Upper lobe of right lung (tissue), 1 donor: ENCODE measurements at regions not wholly inside any gene's neighbourhood (a gene's known extent, or its start where the extent isn't known, plus 50 kb on each side); places are given as distances from the start of the nearest gene placed in this dataset.

Experiments
- ATAC-seq: fragments of 200-7000 bp; cut with Tn5 transposase; one replicate; pipeline ENCODE4 v1.9.1; 2020; ENCODE audit warnings: mild to moderate bottlenecking, moderate library complexity
- DNase-seq: peaks from one replicate; pipeline ENCODE4 v3.0.0-alpha.2; 2020
- H3K27ac ChIP-seq: fragments of 200-600 bp; one replicate; pipeline ENCODE4 v1.8.0; 2022
- H3K27me3 ChIP-seq: fragments of 200-600 bp; one replicate; pipeline ENCODE4 v1.8.0; 2022; ENCODE audit warnings: mild to moderate bottlenecking
- H3K36me3 ChIP-seq: fragments of 200-600 bp; one replicate; pipeline ENCODE4 v1.8.0; 2022
- H3K4me1 ChIP-seq: fragments of 200-600 bp; one replicate; pipeline ENCODE4 v1.8.0; 2022
- H3K4me3 ChIP-seq: fragments of 200-600 bp; one replicate; pipeline ENCODE4 v1.8.0; 2022; ENCODE audit warnings: mild to moderate bottlenecking
- H3K9me3 ChIP-seq: fragments of 200-600 bp; one replicate; pipeline ENCODE4 v1.8.0; 2022
- intact Hi-C: fragments of 100-400 bp; cut with DNase I; formaldehyde crosslinking; loops from one replicate; pipeline ENCODE4 v1.11.0; 2022
- TF ChIP-seq, protein P1 (sequence below): fragments of 200-600 bp; IDR thresholded peaks from one replicate; pipeline ENCODE4 v1.8.0; 2022; ENCODE audit warnings: antibody characterized with exemption
- donor health status: DM: no; HTN: yes; CAD: no; lungs with severe emphysema.

DNA sequence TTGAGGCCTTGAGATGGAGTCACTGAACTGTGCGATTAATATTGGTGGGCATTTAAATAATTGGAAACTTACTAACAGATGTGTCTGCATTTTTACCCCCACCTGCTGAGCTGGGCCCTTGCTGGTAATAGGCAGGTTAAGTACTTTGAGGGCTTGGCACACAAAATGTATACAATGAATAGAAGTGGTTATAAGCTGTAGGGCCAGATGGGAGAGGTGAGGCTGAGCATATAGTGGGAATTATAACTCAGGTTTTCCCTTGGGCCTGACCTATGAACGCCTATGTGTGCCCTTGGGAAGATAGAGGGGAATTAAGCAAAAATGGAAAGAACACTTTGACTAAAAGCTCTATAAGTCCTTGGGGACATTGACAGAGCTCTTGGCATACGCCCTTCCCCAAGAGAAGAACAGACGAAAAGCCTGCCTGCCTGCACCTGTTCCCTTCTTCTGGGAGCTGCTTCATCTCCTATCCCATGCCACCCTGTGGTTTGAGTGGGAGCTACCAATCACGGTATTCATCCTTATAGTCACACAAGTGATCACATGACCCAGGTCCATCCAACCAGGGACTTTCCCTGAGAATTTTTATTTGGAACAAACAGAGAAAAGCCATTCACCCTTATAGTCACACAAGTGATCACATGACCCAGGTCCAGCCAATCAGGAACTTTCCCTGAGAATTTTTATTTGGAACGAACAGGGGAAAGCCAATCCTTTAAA, 260.7 kb upstream of the CSF3R start:
- no peak for DNase-seq
- peaks cover 6% of the 10 kb centered on the region for H3K27me3 ChIP-seq
- TF ChIP-seq, protein P1, sequence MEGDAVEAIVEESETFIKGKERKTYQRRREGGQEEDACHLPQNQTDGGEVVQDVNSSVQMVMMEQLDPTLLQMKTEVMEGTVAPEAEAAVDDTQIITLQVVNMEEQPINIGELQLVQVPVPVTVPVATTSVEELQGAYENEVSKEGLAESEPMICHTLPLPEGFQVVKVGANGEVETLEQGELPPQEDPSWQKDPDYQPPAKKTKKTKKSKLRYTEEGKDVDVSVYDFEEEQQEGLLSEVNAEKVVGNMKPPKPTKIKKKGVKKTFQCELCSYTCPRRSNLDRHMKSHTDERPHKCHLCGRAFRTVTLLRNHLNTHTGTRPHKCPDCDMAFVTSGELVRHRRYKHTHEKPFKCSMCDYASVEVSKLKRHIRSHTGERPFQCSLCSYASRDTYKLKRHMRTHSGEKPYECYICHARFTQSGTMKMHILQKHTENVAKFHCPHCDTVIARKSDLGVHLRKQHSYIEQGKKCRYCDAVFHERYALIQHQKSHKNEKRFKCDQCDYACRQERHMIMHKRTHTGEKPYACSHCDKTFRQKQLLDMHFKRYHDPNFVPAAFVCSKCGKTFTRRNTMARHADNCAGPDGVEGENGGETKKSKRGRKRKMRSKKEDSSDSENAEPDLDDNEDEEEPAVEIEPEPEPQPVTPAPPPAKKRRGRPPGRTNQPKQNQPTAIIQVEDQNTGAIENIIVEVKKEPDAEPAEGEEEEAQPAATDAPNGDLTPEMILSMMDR = no peak
- H3K4me3 ChIP-seq = no peak overlapping the region
- H3K36me3 ChIP-seq = no peaks in the 10 kb centered on the region
- H3K27ac ChIP-seq = no peak overlapping the region
- H3K4me1 ChIP-seq = no peaks in the 10 kb centered on the region
- no peaks in the 10 kb centered on the region for H3K9me3 ChIP-seq
- ATAC-seq = no peak
- intact Hi-C loops = no loop called here

GRCh38 chr1:36741066-36741465, 258.4 kb upstream of the CSF3R start:
- DNase-seq = no peak
- no peaks in the 10 kb centered on the region for H3K4me1 ChIP-seq
- no peaks in the 10 kb centered on the region for H3K9me3 ChIP-seq
- TF ChIP-seq, protein P1 = no peak
- H3K27me3 ChIP-seq = peaks cover 19% of the 10 kb centered on the region
- no peak overlapping the region for H3K4me3 ChIP-seq
- H3K27ac ChIP-seq = no peak overlapping the region
- intact Hi-C loops = no loop called here
- ATAC-seq = no peak
- H3K36me3 ChIP-seq = no peaks in the 10 kb centered on the region

DNA sequence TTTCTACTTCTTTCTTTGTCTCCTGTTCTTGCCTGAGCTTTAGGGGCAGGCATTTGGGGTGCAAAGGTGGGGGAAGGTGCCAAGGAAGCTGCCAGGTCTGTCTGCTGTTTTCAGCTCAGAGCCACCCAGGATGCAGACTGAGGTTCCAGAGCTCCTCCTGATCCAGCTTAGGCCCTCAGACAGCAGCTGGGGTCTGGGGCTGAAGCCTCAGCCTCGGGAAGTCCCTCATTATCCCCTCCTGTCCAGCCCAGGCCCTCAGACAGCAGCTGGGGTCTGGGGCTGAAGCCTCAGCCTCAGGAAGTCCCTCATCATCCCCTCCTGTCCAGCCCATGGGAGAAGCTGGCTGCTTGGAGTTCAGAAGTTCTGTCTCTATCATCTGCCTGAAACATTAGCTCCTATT, 257.7 kb upstream of the CSF3R start:
- Histone ChIP-seq H3K4me3 (no peak overlapping the region), H3K4me1 (no peaks in the 10 kb centered on the region), H3K27ac (no peak overlapping the region), H3K9me3 (no peaks in the 10 kb centered on the region), H3K36me3 (no peaks in the 10 kb centered on the region), H3K27me3 (peaks cover 19% of the 10 kb centered on the region)
- DNase-seq = no peak
- intact Hi-C loops = no loop called here
- no peak for ATAC-seq
- TF ChIP-seq, protein P1 = no peak

DNA sequence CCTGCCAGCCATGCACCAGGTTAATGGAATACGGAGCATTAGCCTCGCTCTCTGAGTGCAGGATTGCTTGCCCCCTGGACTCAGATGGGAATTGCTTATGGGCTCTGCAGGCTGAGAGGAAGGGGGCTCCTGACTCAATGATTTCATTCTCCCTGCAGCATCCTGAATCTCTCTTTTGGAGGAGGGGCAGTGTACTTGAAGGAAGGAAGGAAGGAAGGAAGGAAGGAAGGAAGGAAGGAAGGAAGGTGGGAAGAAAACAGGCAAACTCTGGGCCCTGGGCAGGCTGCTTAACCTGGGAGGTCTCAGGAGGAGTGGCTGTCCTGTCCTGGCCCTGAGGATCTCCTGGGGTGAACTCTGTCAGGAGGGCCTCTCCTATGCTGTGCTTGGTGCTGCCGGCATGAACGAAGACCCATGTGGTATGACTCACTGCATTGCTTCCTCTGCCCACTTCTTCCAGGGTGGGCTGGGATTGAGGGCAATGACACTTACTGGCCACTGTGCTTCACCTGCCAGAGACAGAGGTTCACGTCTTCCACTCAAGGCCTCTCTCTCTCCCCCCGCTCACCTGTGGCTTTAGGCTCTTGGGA, 257.1 kb upstream of the CSF3R start:
- DNase-seq (no peak), ATAC-seq (peak; percentile 15)
- intact Hi-C loops = no loop called here

GRCh38 chr1:36738245-36738644, 255.5 kb upstream of the CSF3R start:
- Histone ChIP-seq H3K4me3 (no peak overlapping the region), H3K36me3 (no peaks in the 10 kb centered on the region), H3K27ac (no peak overlapping the region), H3K4me1 (no peaks in the 10 kb centered on the region), H3K9me3 (no peaks in the 10 kb centered on the region), H3K27me3 (peaks cover 19% of the 10 kb centered on the region)
- DNase-seq (no peak), ATAC-seq (no peak)
- TF ChIP-seq, protein P1 = no peak
- intact Hi-C loops = no loop called here

More for the DNA sequence above, 257.1 kb upstream of the CSF3R start:
- no peak overlapping the region for H3K27ac ChIP-seq
- no peak overlapping the region for H3K4me3 ChIP-seq
- H3K36me3 ChIP-seq = no peaks in the 10 kb centered on the region
- no peaks in the 10 kb centered on the region for H3K4me1 ChIP-seq
- no peaks in the 10 kb centered on the region for H3K9me3 ChIP-seq
- peaks cover 19% of the 10 kb centered on the region for H3K27me3 ChIP-seq
- TF ChIP-seq, protein P1 = no peak
